HepG2 (cell line): ENCODE measurements at regions not wholly inside any gene's neighbourhood (a gene's known extent, or its start where the extent isn't known, plus 50 kb on each side); places are given as distances from the start of the nearest gene placed in this dataset.

ENCODE experiments used
- ELF3 ChIP-seq: IDR thresholded peaks from 2 replicates; pipeline ENCODE4 v1.6.1; 2016; ENCODE audit warnings: missing genetic modification reagents, missing compliant biosample characterization
- HES4 ChIP-seq: sonication (generic); formaldehyde crosslinking; IDR thresholded peaks from 2 replicates; pipeline ENCODE4 v1.9.0; 2021; ENCODE audit warnings: mild to moderate bottlenecking, missing genetic modification reagents, borderline replicate concordance
- HMG20A ChIP-seq: IDR thresholded peaks from 2 replicates; pipeline ENCODE4 v1.6.1; 2016; ENCODE audit warnings: borderline replicate concordance
- ISX ChIP-seq: sonication (generic); formaldehyde crosslinking; conservative IDR thresholded peaks from 2 replicates; pipeline ENCODE4 v1.5.0; 2020; ENCODE audit warnings: missing genetic modification reagents
- JARID2 ChIP-seq: sonication (generic); formaldehyde crosslinking; IDR thresholded peaks from 2 replicates; pipeline ENCODE4 v1.8.1; 2023; ENCODE audit warnings: missing genetic modification reagents, inconsistent platforms; ENCODE audit not compliant: insufficient replicate concordance
- MAX ChIP-seq: IDR thresholded peaks from 2 replicates; pipeline ENCODE4 v1.6.1; 2012; ENCODE audit warnings: inconsistent platforms
- MXI1 ChIP-seq: IDR thresholded peaks from 3 replicates; pipeline ENCODE4 v1.6.1; 2012; ENCODE audit warnings: low read depth, low read length, inconsistent platforms, borderline replicate concordance
- NFYC ChIP-seq: IDR thresholded peaks from 2 replicates; pipeline ENCODE4 v1.6.1; 2016; ENCODE audit warnings: missing genetic modification reagents, missing compliant biosample characterization
- PBX2 ChIP-seq: IDR thresholded peaks from 2 replicates; pipeline ENCODE4 v1.6.1; 2016; ENCODE audit warnings: control low read depth
- POLR2A ChIP-seq, 2 experiments: IDR thresholded peaks; 2 replicates each; pipeline ENCODE4 v1.6.1; 2011; ENCODE audit warnings: low read depth in 2 of 2, low read length in 2 of 2, mild to moderate bottlenecking in 1 of 2, moderate library complexity in 1 of 2; ENCODE audit not compliant: insufficient read depth in 1 of 2
- RXRB ChIP-seq: IDR thresholded peaks from 2 replicates; pipeline ENCODE4 v1.6.1; 2016; ENCODE audit warnings: borderline replicate concordance, missing genetic modification reagents, missing compliant biosample characterization
- SNAPC5 ChIP-seq: sonication (generic); formaldehyde crosslinking; IDR thresholded peaks from 2 replicates; pipeline ENCODE4 v1.8.1; 2023; ENCODE audit warnings: mild to moderate bottlenecking, missing genetic modification reagents, borderline replicate concordance
- TRAFD1 ChIP-seq: sonication (generic); formaldehyde crosslinking; IDR thresholded peaks from 2 replicates; pipeline ENCODE4 v1.5.1; 2020; ENCODE audit warnings: missing genetic modification reagents, mild to moderate bottlenecking, borderline replicate concordance
- ZBTB20 ChIP-seq: sonication (generic); formaldehyde crosslinking; IDR thresholded peaks from 2 replicates; pipeline ENCODE4 v1.8.1; 2023; ENCODE audit warnings: missing genetic modification reagents, low read depth, mild to moderate bottlenecking, borderline replicate concordance
- ZNF251 ChIP-seq: sonication (generic); formaldehyde crosslinking; IDR thresholded peaks from 2 replicates; pipeline ENCODE4 v1.9.0; 2021; ENCODE audit warnings: mild to moderate bottlenecking, missing genetic modification reagents
- ZNF276 ChIP-seq: sonication (generic); formaldehyde crosslinking; IDR thresholded peaks from 2 replicates; pipeline ENCODE4 v1.4.0; 2020; ENCODE audit warnings: mild to moderate bottlenecking, low read depth, missing genetic modification reagents
- ZNF3 ChIP-seq: IDR thresholded peaks from 2 replicates; pipeline ENCODE4 v1.7.0; 2017; ENCODE audit warnings: inconsistent platforms
- ZNF331 ChIP-seq: sonication (generic); formaldehyde crosslinking; IDR thresholded peaks from 2 replicates; pipeline ENCODE4 v1.4.0; 2020; ENCODE audit warnings: missing genetic modification reagents
- ZNF607 ChIP-seq: sonication (generic); formaldehyde crosslinking; IDR thresholded peaks from 2 replicates; pipeline ENCODE4 v1.5.1; 2020; ENCODE audit warnings: missing genetic modification reagents, mild to moderate bottlenecking, borderline replicate concordance
- ZNF83 ChIP-seq: sonication (generic); formaldehyde crosslinking; IDR thresholded peaks from 2 replicates; pipeline ENCODE4 v1.4.0; 2020; ENCODE audit warnings: missing genetic modification reagents, mild to moderate bottlenecking, borderline replicate concordance
- ZZZ3 ChIP-seq: sonication (generic); formaldehyde crosslinking; IDR thresholded peaks from 2 replicates; pipeline ENCODE4 v1.4.0; 2020; ENCODE audit warnings: missing genetic modification reagents, mild to moderate bottlenecking, borderline replicate concordance

- TF ChIP-seq RXRB (CRISPR knock-in tag), result peak; percentile 69
- TF ChIP-seq NFYC (CRISPR knock-in tag), result no peak
- TF ChIP-seq HES4 (CRISPR knock-in tag), result no peak
- TF ChIP-seq ISX (CRISPR knock-in tag), result no peak
- TF ChIP-seq ELF3 (CRISPR knock-in tag), result 0 out of 2 replicates have a peak, but pooled peaks have one; percentile 14
- no peak for TF ChIP-seq POLR2A (IDR thresholded peaks at IDR 0.05; ENCODE audit: insufficient read depth in 1 of 2, low read depth in 2 of 2, low read length in 2 of 2)
- TF ChIP-seq ZNF607, result no peak
- TF ChIP-seq TRAFD1 (CRISPR knock-in tag), result no peak
- TF ChIP-seq ZZZ3, result no peak
- no peak for TF ChIP-seq MXI1
- TF ChIP-seq JARID2 (CRISPR knock-in tag), result no peak
- TF ChIP-seq ZNF83 (CRISPR knock-in tag), result no peak
- no peak for TF ChIP-seq ZNF331 (CRISPR knock-in tag)
- TF ChIP-seq ZNF251, result no peak
- TF ChIP-seq SNAPC5, result no peak
- no peak for TF ChIP-seq PBX2 (CRISPR knock-in tag)
- no peak for TF ChIP-seq MAX
- TF ChIP-seq ZBTB20 (CRISPR knock-in tag), result no peak
- no peak for TF ChIP-seq ZNF3 (CRISPR knock-in tag)
- TF ChIP-seq HMG20A, result peak; percentile 73; the same call in 1 of the 2 replicates
- no peak for TF ChIP-seq ZNF276 (CRISPR knock-in tag)
Measured at GRCh38 chr6:113699239-113699638, 157.9 kb upstream of the MARCKS start (continued).
